ENCODE measurements at regions not wholly inside any gene's neighbourhood (a gene's known extent, or its start where the extent isn't known, plus 50 kb on each side); places are given as distances from the start of the nearest gene placed in this dataset.

DNA sequence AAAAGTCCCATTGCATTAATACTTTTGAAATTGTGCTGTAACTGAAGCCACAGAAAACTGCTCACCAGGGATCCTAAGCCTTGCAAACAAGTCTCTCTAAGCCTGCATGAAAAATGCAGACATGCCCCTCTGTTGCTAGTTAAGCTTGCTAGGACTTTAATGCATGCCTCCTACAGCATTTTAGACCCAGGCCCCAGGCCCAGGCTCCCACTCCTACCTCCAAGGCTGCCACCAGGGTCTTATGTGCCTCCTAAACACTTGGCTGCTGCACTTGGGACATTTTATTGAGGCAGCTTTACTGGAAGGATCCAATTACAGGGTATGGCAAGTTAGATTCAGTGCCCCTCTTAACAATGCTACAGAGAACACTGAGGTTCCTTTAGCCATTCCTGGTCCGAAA, 467.3 kb upstream of the CLINT1 start:
- DNase-seq (ENCODE audit: low read depth, low spot score), result no peak
- H3K4me3 Mint-ChIP-seq, result no peak overlapping the region
- H3K9me3 Mint-ChIP-seq, result peaks cover 10% of the 10 kb centered on the region
- TF ChIP-seq CTCF (conservative IDR thresholded peaks at IDR 0.05), result no peak
- H3K27me3 Mint-ChIP-seq (ENCODE audit: low read depth), result no peaks in the 10 kb centered on the region
- peaks cover 3% of the 10 kb centered on the region for H3K36me3 Mint-ChIP-seq (ENCODE audit: low read depth)
- no peaks in the 10 kb centered on the region for H3K4me1 Mint-ChIP-seq
- no peak overlapping the region for H3K27ac Mint-ChIP-seq (ENCODE audit: unreplicated experiment)

DNA sequence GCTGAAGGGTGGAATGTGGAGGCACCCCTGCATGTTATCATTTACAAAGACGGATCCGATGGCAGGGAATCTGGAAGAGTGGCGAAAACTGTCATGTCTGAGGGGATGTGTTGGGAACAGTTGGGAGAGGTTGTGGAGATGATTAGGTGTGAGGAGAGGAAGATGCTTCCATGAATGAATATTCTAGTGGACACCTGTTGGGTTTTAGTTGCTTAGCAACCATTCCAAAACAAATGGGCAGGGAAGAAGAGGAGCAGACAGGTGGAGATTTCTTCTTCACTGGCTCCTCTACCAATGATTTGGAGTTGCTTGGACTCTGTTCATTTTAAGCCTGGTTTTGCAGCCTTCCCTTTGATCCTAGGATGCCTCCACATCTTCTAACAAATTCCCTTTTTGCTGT, 465.3 kb upstream of the CLINT1 start:
- H3K36me3 Mint-ChIP-seq (ENCODE audit: low read depth), result no peaks in the 10 kb centered on the region
- no peak overlapping the region for H3K27ac Mint-ChIP-seq (ENCODE audit: unreplicated experiment)
- no peaks in the 10 kb centered on the region for H3K4me1 Mint-ChIP-seq
- DNase-seq (ENCODE audit: low read depth, low spot score), result no peak
- no peak for TF ChIP-seq CTCF (conservative IDR thresholded peaks at IDR 0.05)
- no peak overlapping the region for H3K4me3 Mint-ChIP-seq
- H3K9me3 Mint-ChIP-seq, result no peaks in the 10 kb centered on the region
- no peaks in the 10 kb centered on the region for H3K27me3 Mint-ChIP-seq (ENCODE audit: low read depth)

DNA sequence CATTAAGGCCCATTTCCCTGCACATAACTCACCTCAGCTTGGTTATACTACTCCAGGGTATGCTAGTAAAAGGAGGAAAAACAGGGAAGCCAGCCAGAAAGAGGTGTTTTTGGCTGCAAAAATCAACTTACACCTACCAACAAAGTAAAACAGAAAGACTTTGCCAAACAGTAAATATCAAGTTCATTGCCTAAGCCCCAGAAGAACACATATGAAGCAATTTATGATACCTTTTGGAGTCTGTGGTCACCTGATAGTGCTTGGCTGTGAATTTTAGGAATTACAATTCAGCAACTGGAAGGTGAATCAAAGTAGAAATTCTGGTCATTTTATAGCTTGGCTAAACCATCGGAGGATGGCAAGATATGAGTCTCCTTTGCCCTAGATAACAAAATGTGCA, 463.7 kb upstream of the CLINT1 start:
- Mint-ChIP-seq H3K27me3 (ENCODE audit: low read depth) (no peaks in the 10 kb centered on the region), H3K36me3 (ENCODE audit: low read depth) (no peaks in the 10 kb centered on the region), H3K4me1 (no peaks in the 10 kb centered on the region), H3K4me3 (no peak overlapping the region), H3K27ac (ENCODE audit: unreplicated experiment) (no peak overlapping the region), H3K9me3 (no peaks in the 10 kb centered on the region)
- no peak for TF ChIP-seq CTCF (conservative IDR thresholded peaks at IDR 0.05)
- no peak for DNase-seq (ENCODE audit: low read depth, low spot score)

GRCh38 chr5:158320934-158321333, 462.0 kb upstream of the CLINT1 start:
- no peak overlapping the region for H3K27ac Mint-ChIP-seq (ENCODE audit: unreplicated experiment)

DNA sequence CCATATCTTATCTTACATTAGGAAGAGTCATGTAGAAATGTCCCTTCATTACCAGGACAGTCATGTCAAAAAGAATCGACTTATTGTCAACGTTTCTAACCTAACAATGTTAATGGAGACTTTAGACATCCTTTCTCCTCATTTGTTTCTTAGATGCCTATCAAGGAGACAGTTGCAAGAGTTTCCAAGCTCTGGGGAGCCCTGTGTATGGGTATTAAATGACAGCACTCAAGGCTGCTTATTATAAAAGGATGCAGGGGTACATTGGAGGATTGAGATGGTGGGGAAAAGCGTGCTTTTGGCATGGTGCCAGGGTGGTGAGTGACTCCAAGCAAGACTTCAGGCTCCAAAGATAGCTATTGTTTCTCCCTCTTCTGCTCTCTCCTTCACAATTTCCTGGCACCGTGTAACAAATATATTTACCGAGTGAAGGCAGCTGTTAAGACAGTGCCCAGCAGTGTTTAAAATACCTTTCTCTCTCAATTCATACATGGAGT, 461.3 kb upstream of the CLINT1 start:
- Mint-ChIP-seq H3K4me1 (no peaks in the 10 kb centered on the region), H3K9me3 (no peaks in the 10 kb centered on the region), H3K27ac (ENCODE audit: unreplicated experiment) (no peak overlapping the region), H3K36me3 (ENCODE audit: low read depth) (no peaks in the 10 kb centered on the region), H3K27me3 (ENCODE audit: low read depth) (no peaks in the 10 kb centered on the region), H3K4me3 (no peak overlapping the region)
- DNase-seq (ENCODE audit: low read depth, low spot score), result no peak
- TF ChIP-seq CTCF (conservative IDR thresholded peaks at IDR 0.05), result no peak

More at GRCh38 chr5:158320934-158321333, 462.0 kb upstream of the CLINT1 start:
- Mint-ChIP-seq H3K4me3 (no peak overlapping the region), H3K4me1 (no peaks in the 10 kb centered on the region), H3K36me3 (ENCODE audit: low read depth) (no peaks in the 10 kb centered on the region), H3K9me3 (no peaks in the 10 kb centered on the region), H3K27me3 (ENCODE audit: low read depth) (no peaks in the 10 kb centered on the region)
- TF ChIP-seq CTCF (conservative IDR thresholded peaks at IDR 0.05), result no peak
- DNase-seq (ENCODE audit: low read depth, low spot score), result no peak

GRCh38 chr5:158317507-158317906, 458.6 kb upstream of the CLINT1 start:
- no peak for DNase-seq (ENCODE audit: low read depth, low spot score)
- Mint-ChIP-seq H3K27ac (ENCODE audit: unreplicated experiment) (no peak overlapping the region), H3K4me3 (no peak overlapping the region)

More at GRCh38 chr5:158317507-158317906, 458.6 kb upstream of the CLINT1 start:
- H3K36me3 Mint-ChIP-seq (ENCODE audit: low read depth), result no peaks in the 10 kb centered on the region
- no peaks in the 10 kb centered on the region for H3K27me3 Mint-ChIP-seq (ENCODE audit: low read depth)
- H3K9me3 Mint-ChIP-seq, result no peaks in the 10 kb centered on the region
- no peak for TF ChIP-seq CTCF (conservative IDR thresholded peaks at IDR 0.05)
- H3K4me1 Mint-ChIP-seq, result no peaks in the 10 kb centered on the region

All from neural crest cell (in vitro differentiated cells).